ENCODE measurements at regions not wholly inside any gene's neighbourhood (a gene's known extent, or its start where the extent isn't known, plus 50 kb on each side); places are given as distances from the start of the nearest gene placed in this dataset.

- ChIA-PET POLR2A (no interaction called here), CTCF (no interaction called here)
- Mint-ChIP-seq H3K4me1 (ENCODE audit: low read depth) (peaks cover 12% of the 10 kb centered on the region), H3K4me3 (no peak overlapping the region), H3K27ac (no peak overlapping the region), H3K27me3 (peaks cover 2% of the 10 kb centered on the region), H3K36me3 (ENCODE audit: low read depth) (peaks cover 2% of the 10 kb centered on the region), H3K9me3 (peaks cover 9% of the 10 kb centered on the region)
- intact Hi-C loops (cut with micrococcal nuclease), result no loop called here
- DNase-seq (no peak), ATAC-seq (no peak)
- TF ChIP-seq, protein P1, sequence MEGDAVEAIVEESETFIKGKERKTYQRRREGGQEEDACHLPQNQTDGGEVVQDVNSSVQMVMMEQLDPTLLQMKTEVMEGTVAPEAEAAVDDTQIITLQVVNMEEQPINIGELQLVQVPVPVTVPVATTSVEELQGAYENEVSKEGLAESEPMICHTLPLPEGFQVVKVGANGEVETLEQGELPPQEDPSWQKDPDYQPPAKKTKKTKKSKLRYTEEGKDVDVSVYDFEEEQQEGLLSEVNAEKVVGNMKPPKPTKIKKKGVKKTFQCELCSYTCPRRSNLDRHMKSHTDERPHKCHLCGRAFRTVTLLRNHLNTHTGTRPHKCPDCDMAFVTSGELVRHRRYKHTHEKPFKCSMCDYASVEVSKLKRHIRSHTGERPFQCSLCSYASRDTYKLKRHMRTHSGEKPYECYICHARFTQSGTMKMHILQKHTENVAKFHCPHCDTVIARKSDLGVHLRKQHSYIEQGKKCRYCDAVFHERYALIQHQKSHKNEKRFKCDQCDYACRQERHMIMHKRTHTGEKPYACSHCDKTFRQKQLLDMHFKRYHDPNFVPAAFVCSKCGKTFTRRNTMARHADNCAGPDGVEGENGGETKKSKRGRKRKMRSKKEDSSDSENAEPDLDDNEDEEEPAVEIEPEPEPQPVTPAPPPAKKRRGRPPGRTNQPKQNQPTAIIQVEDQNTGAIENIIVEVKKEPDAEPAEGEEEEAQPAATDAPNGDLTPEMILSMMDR (IDR thresholded peaks at IDR 0.05), result no peak
Observed at GRCh38 chr2:8243748-8244400, 438.0 kb upstream of the ID2 start.

DNA sequence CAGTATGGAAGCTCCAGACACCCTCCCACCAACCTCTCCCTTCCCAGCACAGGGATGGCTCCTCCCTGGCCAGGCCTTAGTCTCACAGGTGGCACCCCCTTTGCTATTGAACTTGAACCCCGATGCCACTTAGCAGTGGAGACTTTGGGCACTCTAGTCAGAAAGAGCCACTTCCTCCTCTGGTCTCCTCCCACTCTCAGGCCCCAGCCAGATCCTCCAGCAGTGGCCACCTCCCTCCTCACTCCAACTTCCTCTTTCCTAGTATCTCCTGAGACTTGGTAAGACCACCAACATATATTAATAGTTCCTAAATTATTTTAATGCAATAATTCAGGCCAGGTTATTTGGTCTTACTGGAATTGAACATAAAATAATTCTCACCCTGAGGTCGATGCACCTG, 437.2 kb upstream of the ID2 start:
- ATAC-seq (no peak), DNase-seq (no peak)
- Mint-ChIP-seq H3K4me3 (no peak overlapping the region), H3K4me1 (ENCODE audit: low read depth) (peaks cover 5% of the 10 kb centered on the region), H3K9me3 (peaks cover 9% of the 10 kb centered on the region), H3K27me3 (no peaks in the 10 kb centered on the region), H3K27ac (no peak overlapping the region), H3K36me3 (ENCODE audit: low read depth) (peaks cover 2% of the 10 kb centered on the region)
- TF ChIP-seq, protein P1 (IDR thresholded peaks at IDR 0.05), result no peak
- ChIA-PET POLR2A (no interaction called here), CTCF (no interaction called here)
- intact Hi-C loops (cut with micrococcal nuclease), result no loop called here

DNA sequence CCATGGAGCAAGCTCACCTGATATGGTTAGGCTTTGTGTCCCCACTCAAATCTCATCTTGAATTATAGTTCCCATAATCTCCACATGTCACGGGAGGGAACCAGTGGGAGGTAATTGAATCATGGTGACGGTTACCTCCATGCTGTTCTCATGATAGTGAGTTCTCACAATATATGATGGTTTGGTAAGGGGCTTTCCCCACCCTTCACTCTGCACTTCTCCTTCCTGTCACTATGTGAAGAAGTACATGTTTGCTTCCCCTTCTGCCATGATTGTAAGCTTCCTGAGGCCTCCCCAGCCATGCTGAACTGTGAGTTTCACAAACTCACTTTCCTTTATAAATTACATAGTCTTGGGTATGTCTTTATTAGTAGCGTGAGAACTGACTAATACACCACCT, 435.7 kb upstream of the ID2 start:
- Mint-ChIP-seq H3K27ac (no peak overlapping the region), H3K27me3 (peaks cover 4% of the 10 kb centered on the region), H3K36me3 (ENCODE audit: low read depth) (peaks cover 7% of the 10 kb centered on the region), H3K4me1 (ENCODE audit: low read depth) (no peaks in the 10 kb centered on the region), H3K4me3 (no peak overlapping the region), H3K9me3 (peaks cover 13% of the 10 kb centered on the region)
- intact Hi-C loops (cut with micrococcal nuclease), result no loop called here
- ATAC-seq, result no peak
- TF ChIP-seq, protein P1 (IDR thresholded peaks at IDR 0.05), result no peak
- ChIA-PET CTCF (no interaction called here), POLR2A (interaction anchor here (0.6 kb wide), 1 partner anchor 285 kb away, joined by 3 read pairs; no protein-coding TSS in a partner anchor)
- no peak for DNase-seq

DNA sequence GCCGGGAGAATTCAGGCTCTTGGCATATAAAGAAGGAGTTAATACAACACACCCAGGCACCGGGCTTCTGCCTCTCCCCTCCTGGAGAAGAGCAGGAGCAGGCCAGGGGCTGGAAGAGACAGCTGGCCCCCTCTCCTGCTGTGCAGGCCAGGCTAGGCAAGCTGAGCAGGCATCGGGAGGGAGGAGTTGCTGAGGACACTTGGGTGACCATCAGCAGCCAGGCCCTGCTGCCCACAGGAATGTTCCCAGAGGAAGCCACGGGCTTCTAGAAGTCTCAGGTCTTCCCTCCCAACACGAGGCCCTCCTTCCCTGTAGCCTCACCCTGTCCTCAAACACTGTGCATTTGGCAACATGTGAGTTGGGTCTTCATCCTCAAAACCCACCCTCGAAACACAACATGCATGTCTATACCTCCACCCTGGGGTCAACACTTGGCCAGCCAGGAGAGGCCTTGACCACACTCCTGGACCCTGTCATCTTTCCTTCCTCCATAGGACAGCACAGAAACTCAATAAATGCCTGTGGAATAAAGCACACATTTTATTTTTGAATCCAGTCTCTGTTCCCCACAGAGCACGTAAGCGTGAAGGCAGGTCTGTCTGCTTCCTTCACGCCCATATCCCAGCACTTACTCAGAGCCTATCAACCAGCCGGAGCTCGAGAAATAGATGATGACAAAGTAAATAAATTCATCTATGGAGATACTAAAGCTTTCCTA, 433.8 kb upstream of the ID2 start:
- Mint-ChIP-seq H3K4me1 (ENCODE audit: low read depth) (no peaks in the 10 kb centered on the region), H3K27me3 (peaks cover 4% of the 10 kb centered on the region), H3K9me3 (peaks cover 13% of the 10 kb centered on the region), H3K36me3 (ENCODE audit: low read depth) (peaks cover 7% of the 10 kb centered on the region), H3K27ac (no peak overlapping the region), H3K4me3 (no peak overlapping the region)
- intact Hi-C loops (cut with micrococcal nuclease), result no loop called here
- TF ChIP-seq, protein P1 (IDR thresholded peaks at IDR 0.05), result no peak
- ATAC-seq, result no peak
- ChIA-PET CTCF (no interaction called here), POLR2A (interaction anchor here (1.7 kb wide), 1 partner anchor 9 kb away, joined by 3 read pairs; no protein-coding TSS in a partner anchor)
- DNase-seq, result no peak

DNA sequence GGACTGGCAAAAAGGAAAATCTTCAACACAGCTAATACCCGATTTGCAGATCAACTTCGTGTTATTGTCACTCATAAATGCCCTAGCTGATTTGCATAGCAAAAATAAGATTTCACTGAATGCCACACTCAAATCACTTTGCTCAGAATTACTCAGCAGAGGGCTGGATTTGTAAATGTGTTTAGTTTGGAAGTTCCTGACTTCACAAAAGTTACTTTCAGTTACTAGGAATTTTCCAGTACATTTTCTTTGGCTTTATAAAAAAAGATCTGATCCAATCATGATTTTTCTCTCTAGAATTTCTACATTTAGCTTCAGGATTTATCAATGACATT, 433.3 kb upstream of the ID2 start:
- Mint-ChIP-seq H3K27ac (no peak overlapping the region), H3K36me3 (ENCODE audit: low read depth) (peaks cover 5% of the 10 kb centered on the region), H3K9me3 (peaks cover 10% of the 10 kb centered on the region), H3K4me1 (ENCODE audit: low read depth) (peaks cover under 1% of the 10 kb centered on the region), H3K27me3 (peaks cover 4% of the 10 kb centered on the region), H3K4me3 (no peak overlapping the region)
- CTCF ChIA-PET, result no interaction called here
- POLR2A ChIA-PET, result no interaction called here
- TF ChIP-seq, protein P1 (IDR thresholded peaks at IDR 0.05), result no peak
- DNase-seq (no peak), ATAC-seq (no peak)
- intact Hi-C loops (cut with micrococcal nuclease), result no loop called here
